ENCODE measurements at regions not wholly inside any gene's neighbourhood (a gene's known extent, or its start where the extent isn't known, plus 50 kb on each side); places are given as distances from the start of the nearest gene placed in this dataset.

- TF ChIP-seq POLR2AphosphoS5 (IDR thresholded peaks at IDR 0.05), result no peak
- TF ChIP-seq CTCF (IDR thresholded peaks at IDR 0.05), result no peak
These were observed 195.8 kb upstream of the DIO3 start for GRCh38 chr14:101365329-101366158.

All from suprapubic skin (tissue), 3 donors.